H1 (cell line): ENCODE measurements at regions not wholly inside any gene's neighbourhood (a gene's known extent, or its start where the extent isn't known, plus 50 kb on each side); places are given as distances from the start of the nearest gene placed in this dataset.

ENCODE experiments used
- CTCF ChIA-PET: fragments of 300-600 bp; sonication (Branson Sonifier 250); formaldehyde crosslinking; loops from one replicate; lab custom pipeline; 2021; ENCODE audit not compliant: partially characterized antibody; lab: Charles Lee
- POLR2A ChIA-PET: fragments of 300-600 bp; sonication (Branson Sonifier 250); formaldehyde crosslinking; loops from one replicate; lab custom pipeline; 2021; ENCODE audit warnings: inconsistent platforms; ENCODE audit not compliant: partially characterized antibody; lab: Charles Lee
- DNase-seq, 2 experiments: peaks; one replicate each; pipeline versions ENCODE4 v3.0.0 to v3.0.0-alpha.2; 2010 to 2022; ENCODE audit warnings: low spot score in 2 of 2, low read depth in 1 of 2, mixed read lengths in 1 of 2
- FAIRE-seq: peaks from 2 replicates; lab custom pipeline; 2011; peaks lifted over from hg19 to GRCh38; lab: Jason Lieb, UNC
- H2AFZ ChIP-seq: 2 replicates; pipeline ENCODE4 v1.8.1; 2012; ENCODE audit warnings: low read length, inconsistent platforms
- H2AK5ac ChIP-seq: 2 replicates; pipeline ENCODE4 v1.6.1; 2013; ENCODE audit warnings: low read depth, low read length
- H2BK120ac ChIP-seq: replicated peaks from 2 replicates; pipeline ENCODE3; 2013; ENCODE audit warnings: low read depth, low read length, inconsistent platforms
- H2BK12ac ChIP-seq: 2 replicates; pipeline ENCODE4 v1.6.1; 2013; ENCODE audit warnings: low read depth, low read length
- H2BK15ac ChIP-seq: 2 replicates; pipeline ENCODE4 v1.6.1; 2013; ENCODE audit warnings: low read length
- H2BK20ac ChIP-seq: 2 replicates; pipeline ENCODE4 v1.6.1; 2013; ENCODE audit warnings: low read length
- H2BK5ac ChIP-seq: 2 replicates; pipeline ENCODE4 v1.6.1; 2013; ENCODE audit warnings: low read depth, low read length
- H3K14ac ChIP-seq: 2 replicates; pipeline ENCODE4 v1.6.1; 2013; ENCODE audit warnings: inconsistent platforms; ENCODE audit not compliant: insufficient read length
- H3K18ac ChIP-seq: 2 replicates; pipeline ENCODE4 v1.6.1; 2013; ENCODE audit warnings: low read length; ENCODE audit errors: extremely low read depth
- H3K23ac ChIP-seq: 2 replicates; pipeline ENCODE4 v1.6.1; 2013; ENCODE audit warnings: inconsistent platforms; ENCODE audit not compliant: insufficient read length
- H3K23me2 ChIP-seq: 2 replicates; pipeline ENCODE4 v1.6.1; 2013; ENCODE audit warnings: low read depth, low read length
- H3K27ac ChIP-seq: 2 replicates; pipeline ENCODE4 v1.6.1; 2011; ENCODE audit warnings: low read depth, low read length, inconsistent platforms
- H3K27me3 ChIP-seq, 4 experiments: replicated peaks in 1 of 4; 1 replicate in 1 of 4; 2 replicates in 3 of 4; pipeline versions ENCODE4 v1.6.1 to v1.8.1; 2011 to 2013; ENCODE audit warnings: low read length in 3 of 4, mild to moderate bottlenecking in 3 of 4, inconsistent platforms in 2 of 4, mixed read lengths in 2 of 4, moderate library complexity in 1 of 4; ENCODE audit not compliant: control insufficient read depth in 3 of 4, insufficient read depth in 3 of 4; ENCODE audit errors: extremely low read depth in 1 of 4
- H3K36me3 ChIP-seq, 4 experiments: 2 replicates each; pipeline versions ENCODE4 v1.6.1 to v1.8.1; 2011 to 2013; ENCODE audit warnings: mild to moderate bottlenecking in 4 of 4, low read length in 3 of 4, moderate library complexity in 2 of 4, control low read depth in 1 of 4, inconsistent platforms in 1 of 4; ENCODE audit not compliant: insufficient read depth in 4 of 4, control insufficient read depth in 2 of 4
- H3K4ac ChIP-seq: replicated peaks from 2 replicates; pipeline ENCODE3; 2013; ENCODE audit warnings: low read length, low read depth, mixed read lengths, inconsistent platforms; ENCODE audit not compliant: insufficient read length
- H3K4me1 ChIP-seq, 4 experiments: replicated peaks in 1 of 4; 1 replicate in 1 of 4; 2 replicates in 3 of 4; pipeline versions ENCODE4 v1.6.1 to v1.8.1; 2011 to 2013; ENCODE audit warnings: low read length in 3 of 4, inconsistent platforms in 2 of 4, mixed read lengths in 1 of 4; ENCODE audit not compliant: insufficient read depth in 4 of 4, control insufficient read depth in 3 of 4
- H3K4me2 ChIP-seq, 2 experiments: 2 replicates each; pipeline versions ENCODE4 v1.6.1 to v1.8.1; 2011 to 2013; ENCODE audit warnings: low read depth in 2 of 2, low read length in 2 of 2, control low read depth in 1 of 2, inconsistent platforms in 1 of 2, mild to moderate bottlenecking in 1 of 2; ENCODE audit not compliant: insufficient read depth in 1 of 2
- H3K4me3 ChIP-seq, 4 experiments: fragments of 200-600, 300-600 bp in 1 of 4; sonication (generic), shearing (Covaris generic), sonication (Bioruptor Twin) in 1 of 4; 2 replicates each; pipeline versions ENCODE4 v1.5.1 to v1.8.1; 2011 to 2016; ENCODE audit warnings: low read length in 4 of 4, low read depth in 3 of 4, control low read depth in 2 of 4, inconsistent platforms in 2 of 4, mild to moderate bottlenecking in 2 of 4, mixed read lengths in 1 of 4, moderate library complexity in 1 of 4; ENCODE audit not compliant: insufficient read depth in 2 of 4; ENCODE audit errors: extremely low read depth in 1 of 4
- H3K56ac ChIP-seq: replicated peaks from 2 replicates; pipeline ENCODE3; 2013; ENCODE audit warnings: low read depth, mild to moderate bottlenecking, mixed read lengths, low read length, inconsistent platforms; ENCODE audit not compliant: insufficient read length
- H3K79me1 ChIP-seq: 2 replicates; pipeline ENCODE4 v1.6.1; 2013; ENCODE audit warnings: low read depth, low read length, control low read depth
- H3K79me2 ChIP-seq, 2 experiments: 2 replicates each; pipeline versions ENCODE4 v1.6.1 to v1.8.1; 2012 to 2013; ENCODE audit warnings: low read length in 2 of 2, mild to moderate bottlenecking in 2 of 2, inconsistent platforms in 1 of 2; ENCODE audit not compliant: insufficient read depth in 2 of 2, control insufficient read depth in 1 of 2
- H3K9ac ChIP-seq, 4 experiments: replicated peaks in 1 of 4; 1 replicate in 1 of 4; 2 replicates in 3 of 4; pipeline versions ENCODE4 v1.6.1 to v1.8.1; 2011 to 2013; ENCODE audit warnings: low read depth in 3 of 4, low read length in 3 of 4, control low read depth in 2 of 4, mild to moderate bottlenecking in 2 of 4, moderate library complexity in 2 of 4, inconsistent platforms in 1 of 4; ENCODE audit errors: extremely low read depth in 1 of 4
- H3K9me3 ChIP-seq, 2 experiments: 2 replicates each; pipeline versions ENCODE4 v1.6.1 to v1.8.1; 2012 to 2013; ENCODE audit warnings: mild to moderate bottlenecking in 2 of 2, moderate library complexity in 2 of 2, control low read depth in 1 of 2, inconsistent platforms in 1 of 2, low read depth in 1 of 2, low read length in 1 of 2, mixed read lengths in 1 of 2; ENCODE audit not compliant: insufficient read depth in 2 of 2
- H4K20me1 ChIP-seq, 2 experiments: replicated peaks in 1 of 2; 2 replicates each; pipeline versions ENCODE3 to v1.8.1; 2011 to 2013; ENCODE audit warnings: inconsistent platforms in 2 of 2, low read length in 2 of 2, mild to moderate bottlenecking in 1 of 2; ENCODE audit not compliant: insufficient read depth in 2 of 2, control insufficient read depth in 1 of 2
- H4K5ac ChIP-seq: 2 replicates; pipeline ENCODE4 v1.6.1; 2013; ENCODE audit warnings: low read length, low read depth, mixed read lengths, inconsistent platforms; ENCODE audit not compliant: insufficient read length
- H4K8ac ChIP-seq: 2 replicates; pipeline ENCODE4 v1.8.0; 2013; ENCODE audit warnings: mild to moderate bottlenecking, moderate library complexity, low read length, inconsistent platforms; ENCODE audit not compliant: insufficient read depth; ENCODE audit errors: extremely low read depth
- H4K91ac ChIP-seq: replicated peaks from 2 replicates; pipeline ENCODE3; 2013; ENCODE audit warnings: low read length, mixed read lengths, inconsistent platforms; ENCODE audit not compliant: insufficient read length
- CHD2 ChIP-seq: IDR thresholded peaks from 2 replicates; pipeline ENCODE4 v1.6.1; 2012; ENCODE audit warnings: low read length, improper control_type of control experiment
- SP2 ChIP-seq: IDR thresholded peaks from 2 replicates; pipeline ENCODE4 v1.6.1; 2012; ENCODE audit warnings: mild to moderate bottlenecking, low read length, inconsistent platforms
- TEAD4 ChIP-seq: IDR thresholded peaks from 2 replicates; pipeline ENCODE4 v1.6.1; 2012; ENCODE audit warnings: low read depth, low read length, inconsistent platforms, mixed read lengths
- WGBS, 2 experiments: shearing (Covaris generic) in 1 of 2; methylation state at CpG; one replicate each; pipeline versions ENCODE4 v1.1.6 to v1.1.7; 2013 to 2015; ENCODE audit warnings: low lambda C conversion rate in 2 of 2, mixed read lengths in 2 of 2, inconsistent platforms in 1 of 2, low coverage in 1 of 2, missing lambda C conversion rate in 1 of 2; ENCODE audit not compliant: insufficient replicate concordance in 2 of 2, insufficient coverage in 1 of 2, insufficient read length in 1 of 2; ENCODE audit errors: extremely low coverage in 1 of 2, missing lambda C conversion rate in 1 of 2; 5-methylcytosine and 5-hydroxymethylcytosine counted together

DNA sequence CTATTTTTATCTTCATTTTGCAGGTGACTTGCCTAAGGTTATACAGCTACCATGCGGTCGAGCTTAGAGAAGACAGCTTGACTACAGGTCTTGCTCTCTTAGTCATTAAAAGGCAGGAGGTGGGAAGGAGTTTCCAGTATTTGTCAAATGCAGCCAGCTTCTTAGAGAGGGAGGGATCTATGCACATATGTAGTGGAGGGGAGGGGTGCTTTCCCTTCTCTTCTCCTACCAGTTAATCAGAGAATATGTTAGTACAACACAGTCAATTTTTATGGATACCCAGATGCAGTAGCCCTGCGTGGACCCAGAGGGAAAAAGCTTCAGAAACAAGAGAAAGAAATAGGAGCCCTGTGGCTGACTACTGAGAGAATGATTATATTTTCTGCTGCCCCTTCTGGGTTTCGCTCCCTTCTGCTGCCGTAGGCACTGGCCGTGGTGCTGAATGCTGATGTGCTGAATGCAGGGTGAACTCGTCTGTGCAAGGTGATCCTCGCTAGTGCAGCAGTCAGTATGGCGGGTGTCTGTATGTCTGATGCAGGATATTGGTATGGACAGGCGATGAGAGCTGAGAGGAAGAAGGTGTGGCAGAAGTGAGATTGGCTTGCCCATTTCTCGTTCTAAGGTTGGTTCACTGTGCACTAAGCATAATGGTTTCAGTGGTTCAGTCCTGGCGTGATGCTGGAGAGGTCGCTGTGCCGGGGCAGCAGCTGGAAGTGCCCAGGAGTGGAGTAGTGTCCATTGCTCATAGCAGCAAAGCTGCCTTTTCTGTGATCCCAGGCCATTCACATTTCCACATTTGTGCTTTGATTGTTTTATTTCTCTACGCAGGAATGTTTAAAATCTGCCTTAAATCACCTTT is 189.2 kb upstream of the PODXL start:
- H2BK12ac ChIP-seq = no peak overlapping the region; the same call in 1 of the 2 replicates
- no peak overlapping the region for H2AK5ac ChIP-seq
- no peaks in the 10 kb centered on the region for H4K20me1 ChIP-seq
- H3K56ac ChIP-seq = no peak overlapping the region
- no peak overlapping the region for H2AFZ ChIP-seq
- no peak overlapping the region for H3K23ac ChIP-seq
- no peak overlapping the region for H2BK120ac ChIP-seq
- no peak overlapping the region for H3K27ac ChIP-seq
- peak in 1 of 2 experiments; percentile 86 for DNase-seq
- no peak overlapping the region for H2BK5ac ChIP-seq
- no peak overlapping the region for H3K4me3 ChIP-seq
- H2BK20ac ChIP-seq = peak overlapping the region; percentile 2; the same call in 1 of the 2 replicates
- H4K91ac ChIP-seq = no peak overlapping the region
- no peak overlapping the region for H3K4ac ChIP-seq
- no peaks in the 10 kb centered on the region for H3K27me3 ChIP-seq
- peaks cover 0 to 7% (median 0%) of the 10 kb centered on the region in 4 experiments; a peak in 1 of 7 replicates for H3K4me1 ChIP-seq
- H3K79me1 ChIP-seq = no peaks in the 10 kb centered on the region
- no peaks in the 10 kb centered on the region; the same call in 1 of the 2 replicates for H3K23me2 ChIP-seq
- ChIA-PET CTCF (interaction anchor here (0.6 to 4.1 kb wide), 8 partner anchors 15 to 1857 kb away, joined by 3 to 18 read pairs (median 4); no protein-coding TSS in a partner anchor), POLR2A (no interaction called here)
- no peak overlapping the region for H4K5ac ChIP-seq
- H4K8ac ChIP-seq = no peak overlapping the region
- H2BK15ac ChIP-seq = peak overlapping the region; percentile 51; the same call in 1 of the 2 replicates
- no peak overlapping the region for H3K14ac ChIP-seq
- H3K9ac ChIP-seq = no peak overlapping the region
- no peaks in the 10 kb centered on the region for H3K79me2 ChIP-seq
- 62% methylated on average over 15 of the region's 15 CpGs; no CpG with 5 or more reads in 1 of the 2 experiments for WGBS, 2 experiments
- no peaks in the 10 kb centered on the region for H3K36me3 ChIP-seq
- H3K9me3 ChIP-seq = no peaks in the 10 kb centered on the region
- peak; percentile 87 for FAIRE-seq
- no peak overlapping the region for H3K18ac ChIP-seq
- H3K4me2 ChIP-seq = no peak overlapping the region
- TF ChIP-seq TEAD4 (0 out of 2 replicates have a peak, but pooled peaks have one; percentile 30), SP2 (no peak), CHD2 (no peak)
